NCI-H748 (cell line): ENCODE measurements at regions not wholly inside any gene's neighbourhood (a gene's known extent, or its start where the extent isn't known, plus 50 kb on each side); places are given as distances from the start of the nearest gene placed in this dataset.

Experiments used
- DNase-seq: peaks from one replicate; lab custom pipeline; 2025; ENCODE audit not compliant: unreplicated experiment; lab: John Stamatoyannopoulos, UW

DNA sequence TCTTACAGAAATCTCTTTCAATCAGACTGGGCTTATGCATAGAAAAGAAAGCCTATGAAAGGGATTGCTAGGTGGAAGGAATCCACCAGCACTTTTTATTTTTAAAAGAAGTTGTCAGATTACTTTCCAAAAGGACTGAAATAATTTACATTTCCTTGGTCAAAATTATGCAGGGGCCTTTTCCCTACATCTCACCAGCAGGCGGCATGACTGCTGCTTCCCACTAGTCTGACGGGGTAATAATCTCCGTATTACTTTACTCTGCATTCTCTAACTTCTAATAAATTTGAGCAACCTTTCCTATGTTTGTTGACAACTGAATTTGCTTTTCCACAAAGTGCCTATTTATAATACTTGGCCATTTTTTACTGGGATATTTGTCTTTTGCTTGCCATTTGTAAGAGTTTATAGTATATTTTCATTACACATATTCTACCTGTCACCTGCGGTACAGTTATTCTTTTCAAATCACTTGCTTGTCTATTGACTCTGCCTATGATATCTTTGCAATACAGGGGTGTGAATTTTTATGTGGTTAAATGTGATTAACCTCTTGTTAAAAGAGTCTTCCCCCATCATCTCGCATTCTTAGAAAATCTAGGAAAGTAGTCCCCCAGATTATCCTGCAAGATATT is 51.9 kb upstream of the USP47 start:
- DNase-seq, result peak; percentile 28

DNA sequence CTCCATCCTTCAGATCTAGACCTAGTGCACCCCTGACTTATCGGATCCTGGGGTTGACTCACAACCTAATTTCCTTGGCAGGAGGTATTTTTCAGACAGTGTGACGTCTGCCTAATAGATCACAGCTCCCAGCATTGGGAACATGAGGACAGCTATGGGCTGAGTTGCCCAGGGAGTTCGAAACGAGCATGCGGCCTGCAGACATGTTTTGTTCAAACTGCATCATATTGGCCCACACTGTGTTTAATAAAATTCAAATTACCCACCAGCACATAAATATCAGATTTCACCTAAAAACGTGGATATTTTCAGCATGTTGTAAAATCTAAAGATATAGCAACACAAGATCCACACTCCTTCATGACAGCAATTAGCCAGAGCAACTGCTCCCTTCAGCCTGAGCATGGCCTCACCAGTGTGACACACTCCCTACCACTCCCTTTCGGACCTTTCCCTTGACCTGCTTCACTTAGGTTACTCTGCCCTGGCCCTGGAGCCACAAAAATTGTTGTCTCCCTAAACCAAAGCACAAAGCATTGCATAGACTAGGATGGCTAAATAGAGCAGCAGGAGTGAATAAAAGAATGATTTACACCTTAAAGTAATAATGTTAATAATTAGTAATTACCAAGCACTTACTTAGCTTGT is 53.6 kb upstream of the USP47 start:
- no peak for DNase-seq

DNA sequence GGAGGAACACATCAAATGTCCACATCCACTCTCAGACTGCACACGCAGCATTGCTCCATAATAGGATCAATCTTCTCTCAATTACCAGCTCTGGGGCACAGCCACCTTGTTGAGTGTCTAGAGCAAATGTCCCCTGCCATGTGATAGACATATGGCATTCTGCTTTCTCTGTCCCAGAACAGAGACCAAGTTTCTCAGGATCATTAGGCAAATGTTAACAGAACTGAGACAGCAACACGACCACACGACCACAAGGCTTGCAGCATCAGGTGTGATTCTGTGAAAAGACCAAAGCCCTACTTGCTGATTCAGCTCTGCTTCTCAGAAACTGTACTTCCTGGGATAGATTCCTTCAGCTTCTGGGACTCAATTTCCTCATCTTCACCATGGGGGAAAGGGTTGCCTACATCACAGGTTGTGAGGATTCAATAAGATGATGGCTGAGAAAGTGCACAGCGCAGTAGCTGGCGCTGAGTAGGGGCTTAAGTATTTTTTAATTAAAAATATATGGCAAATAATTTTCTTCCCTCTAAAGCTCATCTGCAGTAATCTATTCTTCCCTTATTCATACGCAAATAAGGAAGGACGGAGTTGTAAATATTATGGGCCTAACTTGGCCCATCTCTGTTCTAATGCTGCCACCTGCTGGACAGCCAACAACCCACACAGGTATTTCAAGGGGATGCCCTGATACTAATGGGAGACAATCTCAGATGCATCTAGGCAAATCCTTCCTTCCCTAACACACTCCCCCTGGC is 54.3 kb upstream of the USP47 start:
- DNase-seq, result peak; percentile 75

DNA sequence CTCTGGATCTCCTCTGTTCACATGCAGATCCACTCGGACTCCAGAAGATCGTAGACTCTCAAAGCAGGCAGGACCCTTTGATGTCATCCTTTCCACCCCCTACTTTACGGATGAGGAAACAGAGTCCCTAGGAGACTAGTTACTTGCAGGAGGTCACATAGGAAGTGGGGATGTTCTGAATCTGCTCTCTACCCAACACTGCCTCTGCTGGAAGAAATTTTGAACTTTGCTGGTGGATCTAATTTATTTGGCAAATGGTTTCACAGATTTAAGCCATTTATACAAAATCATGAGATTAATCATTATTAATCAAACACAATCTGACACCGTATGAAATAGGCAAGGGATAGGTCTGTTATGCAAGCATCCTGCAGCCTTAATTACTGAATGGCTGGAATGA is 55.0 kb upstream of the USP47 start:
- DNase-seq, result peak; percentile 15

DNA sequence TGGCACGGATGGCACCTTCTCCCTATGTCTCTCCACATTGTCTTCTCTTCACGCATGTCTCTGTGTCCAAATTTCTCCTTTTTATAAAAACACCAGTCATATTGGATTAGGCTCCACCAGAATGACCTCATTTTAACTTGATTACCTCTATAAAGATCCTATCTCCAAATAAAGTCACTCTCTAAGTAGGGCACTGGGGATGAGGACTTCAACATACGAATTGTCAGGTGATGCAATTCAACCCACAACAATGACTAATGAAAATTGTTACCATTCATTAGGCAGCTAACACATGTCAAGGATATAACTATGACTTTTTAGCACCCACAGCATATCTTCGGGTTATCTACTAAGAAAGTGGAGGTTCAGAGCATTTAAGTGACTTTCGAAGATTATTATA is 55.5 kb upstream of the USP47 start:
- DNase-seq, result no peak

DNA sequence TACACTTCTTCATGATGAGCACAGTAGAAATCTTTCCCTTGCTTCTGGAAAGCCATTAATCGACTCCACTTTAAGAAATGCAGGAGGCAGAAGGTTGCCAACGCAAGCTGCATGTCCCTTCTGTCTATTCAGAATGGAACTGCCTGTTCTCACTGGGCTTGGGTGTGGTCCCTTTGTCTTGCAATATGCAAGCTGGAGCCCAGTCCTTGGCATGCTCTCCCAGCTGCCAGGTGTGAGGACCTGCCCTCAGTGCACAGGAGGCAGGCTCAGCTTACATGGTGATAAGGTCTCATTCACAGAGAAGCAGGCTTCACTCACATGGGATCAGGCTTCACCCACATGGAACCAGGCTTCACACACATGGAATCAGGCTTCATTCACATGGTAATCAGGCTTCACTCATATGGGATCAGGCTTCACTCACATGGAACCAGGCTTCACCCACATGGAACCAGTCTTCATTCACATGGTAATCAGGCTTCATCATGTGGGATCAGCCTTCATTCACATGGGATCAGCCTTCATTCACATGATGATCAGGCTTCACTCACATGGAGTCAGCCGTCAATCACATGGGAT is 59.2 kb upstream of the USP47 start:
- DNase-seq, result peak; percentile 97

DNA sequence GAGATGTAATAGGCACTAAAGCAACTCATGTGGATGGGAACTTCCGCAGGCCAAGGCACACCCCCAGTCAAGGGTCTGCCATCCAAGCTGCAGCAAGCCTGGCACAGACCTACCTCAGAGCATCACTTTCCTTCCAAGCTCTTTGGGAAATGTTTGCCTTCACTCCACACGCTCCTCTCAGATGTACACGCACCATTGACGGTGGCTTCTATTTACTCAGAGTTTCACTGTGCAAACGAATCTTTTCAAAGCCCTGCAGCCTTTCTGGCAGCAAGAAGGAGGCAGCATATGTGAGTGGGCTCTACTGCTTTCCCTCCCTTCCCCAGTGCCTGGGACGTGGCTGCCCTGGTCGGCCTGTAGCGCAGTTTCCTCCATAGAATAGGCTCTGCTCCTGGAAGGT is 60.9 kb upstream of the USP47 start:
- DNase-seq, result peak; percentile 87

DNA sequence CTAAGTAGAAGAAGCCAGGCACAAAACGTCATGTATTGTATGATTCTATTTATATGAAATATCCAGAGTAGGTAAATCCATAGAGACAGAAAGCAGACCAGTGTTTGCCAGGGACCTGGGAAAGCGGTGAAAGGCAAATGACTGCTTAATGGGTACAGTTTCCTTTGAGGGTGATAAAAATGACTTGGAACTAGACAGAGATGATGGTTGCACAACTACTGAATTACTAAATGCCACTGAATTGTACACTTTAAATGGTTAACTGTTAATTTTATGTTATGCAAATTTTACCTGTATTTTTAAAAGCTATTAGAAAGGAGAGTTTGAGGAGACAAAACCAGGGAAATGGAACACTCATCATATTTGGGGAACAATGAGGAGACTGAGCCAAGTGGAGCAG is 61.8 kb upstream of the USP47 start:
- no peak for DNase-seq

DNA sequence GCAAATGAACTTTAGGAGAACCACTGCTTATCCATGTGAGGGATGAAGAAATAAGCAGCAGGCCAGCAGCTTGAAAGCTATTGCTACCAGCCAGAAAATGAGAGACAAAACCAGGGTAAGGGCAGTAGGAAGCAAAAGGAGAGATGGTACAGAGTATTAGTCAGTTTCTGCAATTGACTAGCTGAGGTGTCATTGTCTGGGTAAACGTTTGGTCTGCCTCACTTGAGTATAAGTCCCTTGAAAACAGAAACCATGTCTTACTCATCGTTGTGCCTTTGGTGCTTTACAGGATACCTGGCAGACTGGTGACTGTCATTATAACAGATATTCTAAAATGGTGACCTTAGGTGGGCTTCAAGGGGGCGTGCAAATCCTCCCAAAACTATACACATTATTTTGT is 63.9 kb upstream of the USP47 start:
- no peak for DNase-seq

DNA sequence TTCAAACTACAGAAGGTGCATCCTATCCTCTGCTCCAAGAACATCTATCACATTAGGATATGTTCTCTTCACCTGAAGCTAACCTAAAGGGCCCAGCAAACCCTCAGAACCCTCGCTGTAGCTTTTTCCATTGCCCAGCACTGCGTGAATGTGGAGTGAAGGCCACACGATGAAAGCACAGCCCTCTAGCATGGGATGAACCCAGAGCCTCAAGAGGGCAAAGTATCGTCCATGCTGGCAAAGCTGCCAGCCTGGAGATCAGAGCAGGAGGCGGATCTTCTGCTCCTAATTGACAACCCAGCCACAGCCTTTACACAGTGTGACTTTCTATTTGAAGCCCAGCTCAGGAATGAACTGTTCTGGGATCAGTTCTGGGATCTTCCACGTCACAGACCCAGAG is 65.1 kb upstream of the USP47 start:
- DNase-seq, result no peak

DNA sequence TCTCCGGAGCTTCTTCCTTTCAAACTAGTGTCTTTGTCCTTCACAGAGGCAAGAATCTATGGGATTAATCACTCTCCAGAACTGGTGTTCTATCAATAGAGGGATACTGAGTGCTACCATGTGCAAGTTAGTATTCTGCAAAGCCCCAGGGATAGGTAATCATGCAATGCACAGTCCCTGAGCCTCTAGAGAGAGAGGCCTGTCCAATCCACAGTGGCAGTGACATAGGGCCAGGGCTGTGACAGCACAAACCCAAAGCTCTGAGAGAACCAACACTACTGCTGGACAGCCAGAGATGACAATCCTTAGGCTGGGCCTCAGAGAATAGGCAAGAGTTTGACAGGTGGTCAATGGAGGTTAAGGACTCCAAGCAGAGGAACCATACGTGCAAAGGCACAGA is 66.8 kb upstream of the USP47 start:
- DNase-seq, result no peak

DNA sequence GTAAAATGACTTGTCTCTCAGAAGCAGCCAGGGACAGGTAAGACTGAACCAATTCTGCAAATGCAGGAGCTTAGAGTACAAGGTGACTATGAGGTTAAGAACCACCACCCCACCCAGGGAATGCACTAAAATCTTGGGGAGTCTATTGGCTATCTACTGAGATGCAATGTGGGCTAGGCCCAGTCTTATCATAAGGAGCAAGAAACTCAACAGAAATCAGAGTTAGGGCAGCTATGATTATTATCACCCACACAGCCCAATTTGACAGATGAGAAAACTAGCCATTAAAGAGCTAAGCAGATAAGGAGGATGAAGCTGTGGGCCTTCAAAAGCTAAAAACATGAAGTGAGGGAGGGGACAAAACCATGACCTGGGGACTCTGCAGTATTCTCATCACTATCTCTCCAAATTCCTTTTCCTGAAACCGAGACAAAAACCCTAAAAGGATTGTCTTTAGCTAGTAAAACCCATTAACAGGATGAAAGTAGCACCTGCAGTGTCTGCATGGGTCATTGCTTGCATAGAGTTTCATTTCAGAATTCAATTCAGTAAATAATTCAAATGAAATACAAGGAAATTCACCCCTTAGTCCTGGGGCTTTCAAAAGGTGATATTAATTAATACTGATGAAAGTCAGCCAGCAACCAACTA is 68.8 kb upstream of the USP47 start:
- no peak for DNase-seq

DNA sequence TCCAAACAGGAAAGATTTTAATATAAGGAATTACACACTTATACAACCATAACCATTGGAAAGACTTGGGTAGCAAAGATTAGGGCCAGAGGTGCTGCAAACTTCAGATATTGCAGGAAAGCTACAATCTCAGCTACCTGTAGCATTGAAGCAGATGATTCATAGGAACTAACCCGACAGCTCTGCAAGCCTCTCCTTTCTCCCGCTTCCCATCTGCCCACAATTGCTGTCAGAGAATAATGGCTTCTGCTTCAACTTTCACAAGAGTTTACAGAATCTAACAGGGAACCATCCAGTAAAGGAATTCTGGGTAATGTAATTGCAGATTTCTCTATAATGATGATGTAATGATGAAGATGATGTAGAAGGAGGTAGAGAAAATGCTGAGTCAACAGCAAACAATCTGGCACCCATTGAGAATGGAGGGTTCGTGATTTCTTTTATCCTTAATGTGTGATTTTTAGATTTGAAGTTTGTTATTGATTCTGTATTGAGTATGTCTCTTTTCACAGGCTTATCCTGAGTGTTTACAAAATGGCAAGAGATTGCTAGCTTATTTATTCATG is 70.8 kb upstream of the USP47 start:
- no peak for DNase-seq

DNA sequence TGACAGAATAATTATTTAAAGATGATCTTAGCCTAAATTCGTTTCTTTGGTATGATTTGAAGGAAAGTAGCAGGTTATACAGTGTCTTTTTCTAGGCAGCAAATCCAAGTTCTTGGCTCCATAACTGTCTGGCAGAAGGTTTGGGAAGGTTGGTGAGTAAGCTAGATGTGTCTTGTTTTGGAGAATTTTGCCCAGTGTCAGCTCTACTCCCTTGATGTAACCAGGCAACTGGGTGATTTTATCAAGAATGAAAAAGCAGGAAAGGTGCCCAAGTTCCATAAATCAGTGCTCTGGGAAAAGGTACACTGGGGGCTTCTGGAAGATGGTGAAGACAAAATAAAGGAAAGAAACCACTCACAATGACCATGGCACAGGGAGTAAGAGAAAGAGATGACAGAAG is 71.5 kb upstream of the USP47 start:
- no peak for DNase-seq

DNA sequence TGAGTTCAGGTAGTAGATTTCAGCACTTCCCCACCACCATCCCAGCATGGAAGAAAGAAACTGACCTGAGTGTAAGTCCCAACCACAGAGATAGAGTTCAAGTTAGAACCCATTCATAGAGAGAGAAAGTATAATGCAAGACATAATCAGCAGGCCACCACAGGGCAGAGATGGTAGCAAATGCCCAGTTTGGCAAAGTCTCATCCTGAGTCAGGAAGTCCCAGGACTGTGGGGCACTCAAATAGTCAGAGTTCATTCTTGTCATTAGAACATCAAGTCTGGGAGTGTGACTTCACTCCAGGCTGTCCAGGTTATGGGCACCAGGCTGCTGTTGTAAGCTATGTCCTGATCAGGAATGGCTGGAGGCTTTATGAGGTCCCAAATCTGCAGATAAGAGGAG is 72.0 kb upstream of the USP47 start:
- no peak for DNase-seq

DNA sequence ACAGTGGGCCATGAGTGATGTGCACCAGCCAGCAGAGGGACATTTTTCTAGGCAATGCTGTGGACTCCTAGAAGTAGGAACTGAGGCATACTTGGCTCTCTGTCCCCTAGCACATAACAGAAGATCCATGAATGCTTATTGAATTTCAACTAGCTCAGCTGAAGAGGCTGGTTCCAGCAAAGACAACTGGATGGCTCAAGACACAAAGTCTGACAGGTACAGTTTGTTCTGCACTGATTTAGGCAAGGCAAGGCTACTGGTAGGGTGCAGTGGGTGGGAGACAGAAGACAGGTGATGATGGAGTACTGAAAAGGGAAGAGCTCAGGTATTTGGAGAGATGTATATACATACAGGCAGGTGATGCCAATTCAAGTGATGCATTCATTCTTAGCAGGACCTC is 72.4 kb upstream of the USP47 start:
- DNase-seq, result no peak

DNA sequence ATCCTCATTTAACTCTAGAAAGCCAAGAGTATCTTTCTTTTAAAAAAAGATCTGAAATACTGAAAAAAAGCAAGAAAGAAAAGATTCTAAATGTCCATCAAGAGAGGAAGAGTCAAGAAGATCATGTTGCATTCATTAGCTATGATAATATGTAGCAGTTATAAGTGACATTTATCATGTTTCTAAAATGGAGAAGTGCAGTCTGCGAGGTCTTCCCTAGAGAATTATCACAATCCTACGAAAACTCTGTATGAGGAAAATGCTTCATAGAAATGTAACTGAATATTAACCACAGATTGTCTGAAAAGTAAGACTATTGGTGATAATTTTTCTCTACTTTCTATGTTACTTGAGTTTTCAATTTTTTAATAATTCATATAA is 77.4 kb upstream of the USP47 start:
- DNase-seq, result no peak

DNA sequence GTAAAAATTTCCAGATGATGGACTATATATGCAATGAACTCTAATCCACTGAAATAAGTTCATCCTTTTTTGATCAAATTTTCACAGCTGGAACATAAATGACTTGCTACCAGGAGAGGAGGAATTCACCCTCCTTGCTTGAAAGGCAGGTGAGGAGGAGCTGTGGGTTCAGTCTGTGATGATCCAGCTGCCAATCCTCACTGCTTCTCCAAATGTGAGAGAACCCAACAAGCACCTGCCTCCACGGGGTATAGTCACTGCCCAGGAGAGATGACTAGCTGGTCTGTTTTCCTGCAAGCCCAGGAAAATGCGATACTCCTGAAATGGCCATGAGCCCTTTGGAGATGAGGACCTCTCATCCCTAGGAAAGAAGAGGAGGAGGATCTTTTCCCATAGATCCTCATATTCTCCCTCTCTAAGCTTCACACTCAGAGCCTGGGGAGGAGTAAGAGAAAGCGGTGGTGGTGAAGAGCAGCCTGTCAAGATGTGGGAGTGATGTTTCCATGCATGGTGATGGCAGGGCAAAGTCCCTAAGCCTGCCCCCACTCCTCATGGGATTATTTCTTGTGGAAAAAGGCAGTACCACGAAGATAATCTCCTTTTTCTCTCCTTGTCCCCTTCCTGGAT is 77.9 kb upstream of the USP47 start:
- no peak for DNase-seq

DNA sequence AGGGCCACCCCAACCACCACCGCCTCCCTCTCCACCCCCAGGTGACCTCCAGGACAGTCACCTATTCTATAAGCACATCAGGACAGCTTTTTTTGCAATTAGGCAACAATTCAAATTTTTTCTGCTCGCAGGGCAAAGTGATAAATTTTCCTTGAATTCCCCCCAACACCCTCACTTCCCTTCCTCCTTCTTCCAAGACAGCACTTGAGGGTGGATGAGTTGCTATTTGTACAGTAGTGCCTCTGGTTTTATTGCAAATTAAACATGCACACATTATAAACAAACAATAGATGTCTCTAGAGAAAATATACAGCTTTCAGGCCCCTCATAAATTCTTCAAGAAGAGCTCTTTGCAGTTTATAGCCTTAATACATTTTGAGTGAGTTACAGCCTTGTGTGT is 80.9 kb upstream of the USP47 start:
- no peak for DNase-seq

DNA sequence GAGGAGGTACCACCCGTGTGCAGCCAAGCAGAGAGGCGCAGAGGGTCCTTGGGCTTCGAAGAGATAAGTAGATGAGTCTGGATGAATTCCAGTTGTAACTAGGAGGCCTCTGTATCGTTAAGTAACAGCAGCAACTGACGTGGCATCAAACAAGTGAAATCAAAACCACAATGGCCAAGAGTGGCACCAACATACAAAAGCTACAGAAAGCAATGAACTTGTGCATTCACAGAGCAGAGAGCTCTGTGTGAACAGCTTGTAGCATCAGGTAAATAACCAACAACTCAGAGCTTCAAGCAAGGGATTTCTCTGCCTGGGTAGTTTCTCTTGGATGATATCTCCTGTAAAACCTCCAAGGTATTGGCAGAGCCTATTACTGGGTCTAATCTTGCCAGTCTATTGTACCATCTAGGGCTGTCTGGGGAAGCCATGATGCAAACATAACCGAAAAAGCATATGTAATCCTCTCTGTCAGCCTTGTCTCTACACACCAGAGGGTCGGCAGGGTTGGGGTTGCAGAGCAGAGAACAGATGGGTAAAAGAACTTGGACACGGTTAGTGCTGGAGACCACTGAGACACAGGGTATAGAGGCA is 83.1 kb upstream of the USP47 start:
- DNase-seq, result no peak

DNA sequence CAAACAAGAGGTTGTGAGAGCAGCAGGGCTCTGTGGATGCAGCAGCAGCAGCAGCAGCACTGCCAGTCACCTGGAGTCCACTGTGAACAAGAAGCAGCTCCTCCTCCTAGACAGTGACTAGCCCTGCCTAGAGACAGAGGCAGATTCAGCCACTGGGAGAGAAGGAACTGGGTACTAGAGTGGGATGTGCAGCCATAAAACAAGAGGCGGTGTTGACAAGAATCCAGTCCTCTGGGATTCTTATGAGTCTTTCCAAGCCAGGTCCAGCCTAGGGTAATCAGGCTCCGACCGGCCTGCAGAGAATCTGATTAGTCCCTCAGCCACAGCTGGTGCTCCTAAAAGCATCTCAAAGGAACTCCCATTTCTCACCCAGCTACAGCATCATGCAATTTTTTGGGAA is 83.9 kb upstream of the USP47 start:
- no peak for DNase-seq
